H1 (cell line): ENCODE measurements at regions not wholly inside any gene's neighbourhood (a gene's known extent, or its start where the extent isn't known, plus 50 kb on each side); places are given as distances from the start of the nearest gene placed in this dataset.

Source experiments
- CTCF ChIA-PET: fragments of 300-600 bp; sonication (Branson Sonifier 250); formaldehyde crosslinking; loops from one replicate; lab custom pipeline; 2021; ENCODE audit not compliant: partially characterized antibody; lab: Charles Lee
- POLR2A ChIA-PET: fragments of 300-600 bp; sonication (Branson Sonifier 250); formaldehyde crosslinking; loops from one replicate; lab custom pipeline; 2021; ENCODE audit warnings: inconsistent platforms; ENCODE audit not compliant: partially characterized antibody; lab: Charles Lee
- DNase-seq, 2 experiments: peaks; one replicate each; pipeline versions ENCODE4 v3.0.0 to v3.0.0-alpha.2; 2010 to 2022; ENCODE audit warnings: low spot score in 2 of 2, low read depth in 1 of 2, mixed read lengths in 1 of 2
- FAIRE-seq: peaks from 2 replicates; lab custom pipeline; 2011; peaks lifted over from hg19 to GRCh38; lab: Jason Lieb, UNC
- H2AFZ ChIP-seq: 2 replicates; pipeline ENCODE4 v1.8.1; 2012; ENCODE audit warnings: low read length, inconsistent platforms
- H2AK5ac ChIP-seq: 2 replicates; pipeline ENCODE4 v1.6.1; 2013; ENCODE audit warnings: low read depth, low read length
- H2BK120ac ChIP-seq: replicated peaks from 2 replicates; pipeline ENCODE3; 2013; ENCODE audit warnings: low read depth, low read length, inconsistent platforms
- H2BK12ac ChIP-seq: 2 replicates; pipeline ENCODE4 v1.6.1; 2013; ENCODE audit warnings: low read depth, low read length
- H2BK15ac ChIP-seq: 2 replicates; pipeline ENCODE4 v1.6.1; 2013; ENCODE audit warnings: low read length
- H2BK20ac ChIP-seq: 2 replicates; pipeline ENCODE4 v1.6.1; 2013; ENCODE audit warnings: low read length
- H2BK5ac ChIP-seq: 2 replicates; pipeline ENCODE4 v1.6.1; 2013; ENCODE audit warnings: low read depth, low read length
- H3K14ac ChIP-seq: 2 replicates; pipeline ENCODE4 v1.6.1; 2013; ENCODE audit warnings: inconsistent platforms; ENCODE audit not compliant: insufficient read length
- H3K18ac ChIP-seq: 2 replicates; pipeline ENCODE4 v1.6.1; 2013; ENCODE audit warnings: low read length; ENCODE audit errors: extremely low read depth
- H3K23ac ChIP-seq: 2 replicates; pipeline ENCODE4 v1.6.1; 2013; ENCODE audit warnings: inconsistent platforms; ENCODE audit not compliant: insufficient read length
- H3K23me2 ChIP-seq: 2 replicates; pipeline ENCODE4 v1.6.1; 2013; ENCODE audit warnings: low read depth, low read length
- H3K27ac ChIP-seq: 2 replicates; pipeline ENCODE4 v1.6.1; 2011; ENCODE audit warnings: low read depth, low read length, inconsistent platforms
- H3K27me3 ChIP-seq, 4 experiments: replicated peaks in 1 of 4; 1 replicate in 1 of 4; 2 replicates in 3 of 4; pipeline versions ENCODE4 v1.6.1 to v1.8.1; 2011 to 2013; ENCODE audit warnings: low read length in 3 of 4, mild to moderate bottlenecking in 3 of 4, inconsistent platforms in 2 of 4, mixed read lengths in 2 of 4, moderate library complexity in 1 of 4; ENCODE audit not compliant: control insufficient read depth in 3 of 4, insufficient read depth in 3 of 4; ENCODE audit errors: extremely low read depth in 1 of 4
- H3K36me3 ChIP-seq, 4 experiments: 2 replicates each; pipeline versions ENCODE4 v1.6.1 to v1.8.1; 2011 to 2013; ENCODE audit warnings: mild to moderate bottlenecking in 4 of 4, low read length in 3 of 4, moderate library complexity in 2 of 4, control low read depth in 1 of 4, inconsistent platforms in 1 of 4; ENCODE audit not compliant: insufficient read depth in 4 of 4, control insufficient read depth in 2 of 4
- H3K4ac ChIP-seq: replicated peaks from 2 replicates; pipeline ENCODE3; 2013; ENCODE audit warnings: low read length, low read depth, mixed read lengths, inconsistent platforms; ENCODE audit not compliant: insufficient read length
- H3K4me1 ChIP-seq, 4 experiments: replicated peaks in 1 of 4; 1 replicate in 1 of 4; 2 replicates in 3 of 4; pipeline versions ENCODE4 v1.6.1 to v1.8.1; 2011 to 2013; ENCODE audit warnings: low read length in 3 of 4, inconsistent platforms in 2 of 4, mixed read lengths in 1 of 4; ENCODE audit not compliant: insufficient read depth in 4 of 4, control insufficient read depth in 3 of 4
- H3K4me2 ChIP-seq, 2 experiments: 2 replicates each; pipeline versions ENCODE4 v1.6.1 to v1.8.1; 2011 to 2013; ENCODE audit warnings: low read depth in 2 of 2, low read length in 2 of 2, control low read depth in 1 of 2, inconsistent platforms in 1 of 2, mild to moderate bottlenecking in 1 of 2; ENCODE audit not compliant: insufficient read depth in 1 of 2
- H3K4me3 ChIP-seq, 4 experiments: fragments of 200-600, 300-600 bp in 1 of 4; sonication (generic), shearing (Covaris generic), sonication (Bioruptor Twin) in 1 of 4; 2 replicates each; pipeline versions ENCODE4 v1.5.1 to v1.8.1; 2011 to 2016; ENCODE audit warnings: low read length in 4 of 4, low read depth in 3 of 4, control low read depth in 2 of 4, inconsistent platforms in 2 of 4, mild to moderate bottlenecking in 2 of 4, mixed read lengths in 1 of 4, moderate library complexity in 1 of 4; ENCODE audit not compliant: insufficient read depth in 2 of 4; ENCODE audit errors: extremely low read depth in 1 of 4
- H3K56ac ChIP-seq: replicated peaks from 2 replicates; pipeline ENCODE3; 2013; ENCODE audit warnings: low read depth, mild to moderate bottlenecking, mixed read lengths, low read length, inconsistent platforms; ENCODE audit not compliant: insufficient read length
- H3K79me1 ChIP-seq: 2 replicates; pipeline ENCODE4 v1.6.1; 2013; ENCODE audit warnings: low read depth, low read length, control low read depth
- H3K79me2 ChIP-seq, 2 experiments: 2 replicates each; pipeline versions ENCODE4 v1.6.1 to v1.8.1; 2012 to 2013; ENCODE audit warnings: low read length in 2 of 2, mild to moderate bottlenecking in 2 of 2, inconsistent platforms in 1 of 2; ENCODE audit not compliant: insufficient read depth in 2 of 2, control insufficient read depth in 1 of 2
- H3K9ac ChIP-seq, 4 experiments: replicated peaks in 1 of 4; 1 replicate in 1 of 4; 2 replicates in 3 of 4; pipeline versions ENCODE4 v1.6.1 to v1.8.1; 2011 to 2013; ENCODE audit warnings: low read depth in 3 of 4, low read length in 3 of 4, control low read depth in 2 of 4, mild to moderate bottlenecking in 2 of 4, moderate library complexity in 2 of 4, inconsistent platforms in 1 of 4; ENCODE audit errors: extremely low read depth in 1 of 4
- H3K9me3 ChIP-seq, 2 experiments: 2 replicates each; pipeline versions ENCODE4 v1.6.1 to v1.8.1; 2012 to 2013; ENCODE audit warnings: mild to moderate bottlenecking in 2 of 2, moderate library complexity in 2 of 2, control low read depth in 1 of 2, inconsistent platforms in 1 of 2, low read depth in 1 of 2, low read length in 1 of 2, mixed read lengths in 1 of 2; ENCODE audit not compliant: insufficient read depth in 2 of 2
- H4K20me1 ChIP-seq, 2 experiments: replicated peaks in 1 of 2; 2 replicates each; pipeline versions ENCODE3 to v1.8.1; 2011 to 2013; ENCODE audit warnings: inconsistent platforms in 2 of 2, low read length in 2 of 2, mild to moderate bottlenecking in 1 of 2; ENCODE audit not compliant: insufficient read depth in 2 of 2, control insufficient read depth in 1 of 2
- H4K5ac ChIP-seq: 2 replicates; pipeline ENCODE4 v1.6.1; 2013; ENCODE audit warnings: low read length, low read depth, mixed read lengths, inconsistent platforms; ENCODE audit not compliant: insufficient read length
- H4K8ac ChIP-seq: 2 replicates; pipeline ENCODE4 v1.8.0; 2013; ENCODE audit warnings: mild to moderate bottlenecking, moderate library complexity, low read length, inconsistent platforms; ENCODE audit not compliant: insufficient read depth; ENCODE audit errors: extremely low read depth
- H4K91ac ChIP-seq: replicated peaks from 2 replicates; pipeline ENCODE3; 2013; ENCODE audit warnings: low read length, mixed read lengths, inconsistent platforms; ENCODE audit not compliant: insufficient read length
- CEBPB ChIP-seq: IDR thresholded peaks from 2 replicates; pipeline ENCODE4 v1.6.1; 2012; ENCODE audit warnings: low read depth, low read length
- CREB1 ChIP-seq: IDR thresholded peaks from 2 replicates; pipeline ENCODE4 v1.6.1; 2012; ENCODE audit warnings: inconsistent platforms
- EZH2 ChIP-seq: fragments of 200-600 bp; sonication (generic); IDR thresholded peaks from 2 replicates; pipeline ENCODE4 v1.7.1; 2012; ENCODE audit warnings: low read depth, mild to moderate bottlenecking, moderate library complexity, low read length, inconsistent platforms; ENCODE audit not compliant: severe bottlenecking
- JUND ChIP-seq: IDR thresholded peaks from 2 replicates; pipeline ENCODE4 v1.6.1; 2011; ENCODE audit warnings: mild to moderate bottlenecking, improper control_type of control experiment, low read length
- KDM1A ChIP-seq: fragments of 200-600, 300-600 bp; sonication (generic); IDR thresholded peaks from 2 replicates; pipeline ENCODE4 v1.7.1; 2016; ENCODE audit warnings: mild to moderate bottlenecking, low read length, borderline replicate concordance
- KDM5A ChIP-seq: fragments of 200-600 bp; IDR thresholded peaks from 2 replicates; pipeline ENCODE4 v1.7.1; 2012; ENCODE audit warnings: mild to moderate bottlenecking, low read length, inconsistent platforms, mixed read lengths
- PHF8 ChIP-seq: fragments of 200-600 bp; sonication (generic); conservative IDR thresholded peaks from 2 replicates; pipeline ENCODE4 v1.7.1; 2012; ENCODE audit warnings: low read depth, mild to moderate bottlenecking, inconsistent platforms, low read length, moderate library complexity
- POLR2A ChIP-seq, 2 experiments: IDR thresholded peaks; 1 replicate in 1 of 2; 2 replicates in 1 of 2; pipeline ENCODE4 v1.6.1; 2011; ENCODE audit warnings: low read depth in 2 of 2, low read length in 2 of 2, mild to moderate bottlenecking in 2 of 2; ENCODE audit errors: control extremely low read depth in 1 of 2
- RBBP5 ChIP-seq: IDR thresholded peaks from 2 replicates; pipeline ENCODE4 v1.7.1; 2012; ENCODE audit warnings: low read depth, mild to moderate bottlenecking, inconsistent platforms, low read length, moderate library complexity, borderline replicate concordance
- RXRA ChIP-seq: IDR thresholded peaks from 2 replicates; pipeline ENCODE4 v1.6.1; 2011; ENCODE audit warnings: low read depth, mild to moderate bottlenecking, low read length, moderate library complexity; ENCODE audit not compliant: insufficient read depth
- SIX5 ChIP-seq: IDR thresholded peaks from 2 replicates; pipeline ENCODE4 v1.6.1; 2011; ENCODE audit warnings: mild to moderate bottlenecking, low read depth, low read length
- SP1 ChIP-seq: IDR thresholded peaks from 2 replicates; pipeline ENCODE4 v1.6.1; 2011; ENCODE audit warnings: low read depth, low read length
- SP2 ChIP-seq: IDR thresholded peaks from 2 replicates; pipeline ENCODE4 v1.6.1; 2012; ENCODE audit warnings: mild to moderate bottlenecking, low read length, inconsistent platforms
- TEAD4 ChIP-seq: IDR thresholded peaks from 2 replicates; pipeline ENCODE4 v1.6.1; 2012; ENCODE audit warnings: low read depth, low read length, inconsistent platforms, mixed read lengths
- YY1 ChIP-seq: IDR thresholded peaks from 2 replicates; pipeline ENCODE4 v1.6.1; 2011; ENCODE audit warnings: low read depth, mild to moderate bottlenecking, low read length
- whole genome bisulfite sequencing, 2 experiments: shearing (Covaris generic) in 1 of 2; methylation state at CpG; one replicate each; pipeline versions ENCODE4 v1.1.6 to v1.1.7; 2013 to 2015; ENCODE audit warnings: low lambda C conversion rate in 2 of 2, mixed read lengths in 2 of 2, inconsistent platforms in 1 of 2, low coverage in 1 of 2, missing lambda C conversion rate in 1 of 2; ENCODE audit not compliant: insufficient replicate concordance in 2 of 2, insufficient coverage in 1 of 2, insufficient read length in 1 of 2; ENCODE audit errors: extremely low coverage in 1 of 2, missing lambda C conversion rate in 1 of 2; 5-methylcytosine and 5-hydroxymethylcytosine counted together

DNA sequence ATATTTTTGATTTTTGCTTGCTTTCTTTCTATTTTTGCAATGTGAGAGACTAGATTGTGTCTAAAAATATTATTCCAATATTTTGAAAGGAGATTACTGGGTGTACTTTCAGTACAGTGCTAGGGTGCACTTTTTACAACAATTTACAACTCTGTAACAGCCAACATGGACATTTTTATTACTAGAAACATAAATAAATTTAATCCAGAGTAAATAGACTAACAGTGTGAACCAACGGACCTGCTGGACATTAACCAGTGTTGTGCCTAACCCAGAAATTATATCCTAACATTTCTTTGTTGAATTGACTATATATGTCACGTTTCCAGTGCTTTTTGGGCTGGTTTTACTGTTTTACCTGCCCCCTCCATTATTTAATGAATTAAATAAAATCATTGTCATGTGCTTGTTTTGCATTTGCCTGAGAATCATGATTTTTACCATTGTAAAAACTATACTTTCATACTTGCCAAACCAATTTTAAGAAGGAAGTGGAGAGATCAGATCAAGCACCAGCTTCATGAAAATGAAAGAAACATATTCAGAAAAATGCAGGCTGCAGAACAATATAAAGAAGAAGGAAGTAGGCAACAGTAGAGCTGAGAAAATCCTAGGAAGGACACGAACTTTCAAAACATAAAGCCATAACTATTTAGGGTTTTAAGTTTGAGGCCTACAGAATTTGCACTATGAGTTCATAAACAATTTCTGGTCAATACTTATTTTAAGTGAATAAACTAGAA is 400.8 kb upstream of the PIK3R1 start:
- 91% methylated on average over 3 of the region's 3 CpGs; no CpG with 5 or more reads in 1 of the 2 experiments for WGBS, 2 experiments
- no peak overlapping the region for H3K18ac ChIP-seq
- no peak overlapping the region for H4K8ac ChIP-seq
- H3K79me1 ChIP-seq, result no peaks in the 10 kb centered on the region; the same call in 1 of the 2 replicates
- no peaks in the 10 kb centered on the region; a peak in 2 of 7 replicates for H3K4me1 ChIP-seq
- no peak overlapping the region for H2BK12ac ChIP-seq
- H2AK5ac ChIP-seq, result no peak overlapping the region
- no peaks in the 10 kb centered on the region for H4K20me1 ChIP-seq
- H3K23ac ChIP-seq, result no peak overlapping the region
- H3K79me2 ChIP-seq, result no peaks in the 10 kb centered on the region; a peak in 2 of 4 replicates
- no peak overlapping the region for H3K4ac ChIP-seq
- H2BK20ac ChIP-seq, result no peak overlapping the region
- no peak overlapping the region for H3K27ac ChIP-seq
- no peaks in the 10 kb centered on the region for H3K9me3 ChIP-seq
- no peak overlapping the region for H3K14ac ChIP-seq
- DNase-seq (no peak), FAIRE-seq (no peak)
- no peak overlapping the region for H3K9ac ChIP-seq
- no peak overlapping the region for H2AFZ ChIP-seq
- H2BK15ac ChIP-seq, result no peak overlapping the region
- H2BK5ac ChIP-seq, result no peak overlapping the region
- no peak overlapping the region for H3K4me3 ChIP-seq
- CTCF ChIA-PET, result no interaction called here
- no peak overlapping the region for H2BK120ac ChIP-seq
- H3K27me3 ChIP-seq, result no peaks in the 10 kb centered on the region
- no peak overlapping the region for H4K91ac ChIP-seq
- H3K56ac ChIP-seq, result no peak overlapping the region
- POLR2A ChIA-PET, result no interaction called here
- no peaks in the 10 kb centered on the region for H3K36me3 ChIP-seq
- H3K4me2 ChIP-seq, result no peak overlapping the region
- H4K5ac ChIP-seq, result no peak overlapping the region
- no peaks in the 10 kb centered on the region for H3K23me2 ChIP-seq
- TF ChIP-seq RBBP5 (no peak), PHF8 (no peak), EZH2 (no peak), CEBPB (no peak), SIX5 (no peak), JUND (no peak), POLR2A (IDR thresholded peaks at IDR 0.05; ENCODE audit: control extremely low read depth in 1 of 2, low read depth in 2 of 2, low read length in 2 of 2) (no peak), TEAD4 (no peak), KDM5A (no peak), YY1 (no peak), CREB1 (no peak), KDM1A (no peak), RXRA (no peak), SP1 (no peak), SP2 (no peak)
